ENCODE measurements at regions not wholly inside any gene's neighbourhood (a gene's known extent, or its start where the extent isn't known, plus 50 kb on each side); places are given as distances from the start of the nearest gene placed in this dataset.
A peak's percentile ranks its signal among the peaks of the same experiment; 100 is the strongest.

- no TSS peak for BruUV-seq (replicated peaks)
- H3K9ac ChIP-seq (replicated peaks; ENCODE audit: extremely low read depth, insufficient read depth, low read length): no peak overlapping the region
- no peaks in the 10 kb centered on the region for H4K20me1 ChIP-seq (replicated peaks; ENCODE audit: control insufficient read depth, extremely low read depth, insufficient read depth, low read length)
- no peaks in the 10 kb centered on the region for H3K79me2 ChIP-seq (ENCODE audit: control insufficient read depth, insufficient read depth, low read length)
- ChIA-PET CTCF (no interaction called here), POLR2A (no interaction called here)
- dilution Hi-C loops (cut with MboI; ENCODE audit: extremely low pct_ligation_motif_present, low sequenced_read_pairs): no loop called here
- peaks cover 2% of the 10 kb centered on the region for H3K9me1 ChIP-seq (replicated peaks; ENCODE audit: control insufficient read depth, extremely low read depth, insufficient read depth, low read length)
- H3K4me2 ChIP-seq (ENCODE audit: insufficient read depth, low read length): no peak overlapping the region
- DNase-seq (ENCODE audit: low read depth, low spot score): no peak
- no peaks in the 10 kb centered on the region for H3K27me3 ChIP-seq (ENCODE audit: control insufficient read depth in 2 of 2, insufficient read depth in 2 of 2, low read length in 2 of 2)
- no peaks in the 10 kb centered on the region for H3K4me1 ChIP-seq (ENCODE audit: control insufficient read depth, extremely low read depth, insufficient read depth, low read length)
- H3K27ac ChIP-seq (ENCODE audit: insufficient read depth, low read depth, low read length): no peak overlapping the region
- TF ChIP-seq MAX (IDR thresholded peaks at IDR 0.05; ENCODE audit: insufficient read depth, insufficient read length): no peak
- TF ChIP-seq POLR2AphosphoS5 (IDR thresholded peaks at IDR 0.05; ENCODE audit: insufficient read depth, low read depth, low read length): no peak
- no peak for TF ChIP-seq POLR2A (IDR thresholded peaks at IDR 0.05; ENCODE audit: low read depth, low read length)
- TF ChIP-seq JUN (IDR thresholded peaks at IDR 0.05; ENCODE audit: borderline replicate concordance, insufficient read depth, insufficient read length, low read depth): no peak
- TF ChIP-seq EZH2 (IDR thresholded peaks at IDR 0.05; ENCODE audit: borderline replicate concordance, low read depth, low read length, severe bottlenecking): no peak
- no peak for TF ChIP-seq GATA2 (IDR thresholded peaks at IDR 0.05; ENCODE audit: insufficient read depth, insufficient read length, low read depth, low read length)
- TF ChIP-seq CTCF (IDR thresholded peaks at IDR 0.05; ENCODE audit: extremely low read depth in 1 of 2, insufficient read depth in 1 of 2, low read depth in 1 of 2, low read length in 2 of 2): no peak
- TF ChIP-seq FOS (IDR thresholded peaks at IDR 0.05; ENCODE audit: borderline replicate concordance, insufficient read depth, low read length): no peak
- TF ChIP-seq MYC (IDR thresholded peaks at IDR 0.05; ENCODE audit: low read depth, low read length): no peak
- H3K4me3 ChIP-seq (replicated peaks in 1 of 3; ENCODE audit: insufficient read depth in 1 of 3, low read depth in 1 of 3, low read length in 3 of 3): no peak overlapping the region
- H2AFZ ChIP-seq (ENCODE audit: low read depth, low read length): no peak overlapping the region
- intact Hi-C loops (cut with micrococcal nuclease): no loop called here
- no peaks in the 10 kb centered on the region for H3K36me3 ChIP-seq (ENCODE audit: control insufficient read depth in 2 of 2, extremely low read depth in 1 of 2, insufficient read depth in 2 of 2, low read length in 2 of 2)
- peak; percentile 8 for FAIRE-seq
- no peaks in the 10 kb centered on the region for H3K9me3 ChIP-seq (replicated peaks; ENCODE audit: control insufficient read depth, insufficient read depth, low read length)
Measured at GRCh38 chr18:39238981-39239660, 1673.5 kb upstream of the CELF4 start.

Data from endothelial cell of umbilical vein (primary cell).